HG03460 (cell line): ENCODE measurements at regions not wholly inside any gene's neighbourhood (a gene's known extent, or its start where the extent isn't known, plus 50 kb on each side); places are given as distances from the start of the nearest gene placed in this dataset.

Experiments
- ATAC-seq: cut with Tn5 transposase; IDR thresholded peaks from one replicate; pipeline ENCODE4 v1.9.1; 2021; ENCODE audit not compliant: unreplicated experiment

- ATAC-seq: no peak
Observed at GRCh38 chr7:46886669-46887374, 695.1 kb downstream of the TNS3 start.

- no peak for ATAC-seq
Observed at GRCh38 chr7:46885167-46885566, 696.7 kb downstream of the TNS3 start.

- no peak for ATAC-seq
Observed at GRCh38 chr7:46881507-46882127, 700.3 kb downstream of the TNS3 start.

GRCh38 chr7:46880508-46881196 is 701.3 kb downstream of the TNS3 start:
- ATAC-seq: no peak

- no peak for ATAC-seq
Observed at GRCh38 chr7:46879783-46880182, 702.1 kb downstream of the TNS3 start.

GRCh38 chr7:46871516-46871915 is 710.4 kb downstream of the TNS3 start:
- ATAC-seq: no peak

GRCh38 chr7:46864716-46865115 is 717.2 kb downstream of the TNS3 start:
- no peak for ATAC-seq

- no peak for ATAC-seq
Observed at GRCh38 chr7:46859963-46860475, 721.9 kb downstream of the TNS3 start.

- no peak for ATAC-seq
Observed at GRCh38 chr7:46855851-46856250, 726.1 kb downstream of the TNS3 start.

- no peak for ATAC-seq
Observed at GRCh38 chr7:46854958-46855473, 726.9 kb downstream of the TNS3 start.

GRCh38 chr7:46853451-46853850 is 728.5 kb downstream of the TNS3 start:
- ATAC-seq: no peak

GRCh38 chr7:46852795-46853194 is 729.1 kb downstream of the TNS3 start:
- no peak for ATAC-seq

GRCh38 chr7:46850563-46851330 is 731.2 kb downstream of the TNS3 start:
- ATAC-seq: no peak

- ATAC-seq: no peak
Observed at GRCh38 chr7:46848944-46849343, 733.0 kb downstream of the TNS3 start.

- no peak for ATAC-seq
Observed at GRCh38 chr7:46848311-46848710, 733.6 kb downstream of the TNS3 start.

GRCh38 chr7:46847126-46847525 is 734.8 kb downstream of the TNS3 start:
- no peak for ATAC-seq

GRCh38 chr7:46844486-46844885 is 737.4 kb downstream of the TNS3 start:
- no peak for ATAC-seq

- no peak for ATAC-seq
Observed at GRCh38 chr7:46841248-46841647, 740.7 kb downstream of the TNS3 start.

GRCh38 chr7:46839651-46840050 is 742.3 kb downstream of the TNS3 start:
- no peak for ATAC-seq

GRCh38 chr7:46838463-46838862 is 743.4 kb downstream of the TNS3 start:
- ATAC-seq: no peak

- ATAC-seq: no peak
Observed at GRCh38 chr7:46835556-46835955, 746.4 kb downstream of the TNS3 start.
